Stimulated activated CD4-positive, alpha-beta T cell treated with anti-CD3 and anti-CD28 coated beads, TNF-alpha, amount 100 ng/mL, for 48 hours (primary cell): ENCODE measurements at regions not wholly inside any gene's neighbourhood (a gene's known extent, or its start where the extent isn't known, plus 50 kb on each side); places are given as distances from the start of the nearest gene placed in this dataset.
"Not testable (repeated sequence)": the region's sequence is repeated elsewhere in the genome, so short reads cannot be mapped to it uniquely, and the experiment has no call there.

Experiments
- DNase-seq, 3 donors: peaks; one replicate each; pipeline ENCODE4 v3.0.0-alpha.2; 2020; ENCODE audit warnings: low read depth in 3 of 3

DNA sequence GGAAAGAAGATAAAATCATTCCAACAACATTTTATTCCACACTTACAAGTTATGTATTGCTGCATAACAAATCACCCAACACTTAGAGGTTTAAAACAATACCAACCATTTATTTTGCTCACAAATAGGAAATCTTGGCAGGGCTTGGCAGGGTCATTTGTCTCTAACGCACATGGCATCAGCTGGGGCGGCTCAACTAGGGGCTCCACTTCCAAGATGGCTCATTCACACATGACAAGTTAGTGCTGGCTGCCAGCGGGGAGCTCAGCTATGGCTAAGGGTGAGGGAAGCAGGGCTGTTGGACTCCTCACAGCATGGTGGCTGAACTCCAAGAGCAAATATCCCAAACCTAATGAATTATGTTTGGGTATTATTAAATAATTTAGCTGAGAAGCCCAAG, 377.0 kb downstream of the ZNF674 start:
- no peak for DNase-seq

DNA sequence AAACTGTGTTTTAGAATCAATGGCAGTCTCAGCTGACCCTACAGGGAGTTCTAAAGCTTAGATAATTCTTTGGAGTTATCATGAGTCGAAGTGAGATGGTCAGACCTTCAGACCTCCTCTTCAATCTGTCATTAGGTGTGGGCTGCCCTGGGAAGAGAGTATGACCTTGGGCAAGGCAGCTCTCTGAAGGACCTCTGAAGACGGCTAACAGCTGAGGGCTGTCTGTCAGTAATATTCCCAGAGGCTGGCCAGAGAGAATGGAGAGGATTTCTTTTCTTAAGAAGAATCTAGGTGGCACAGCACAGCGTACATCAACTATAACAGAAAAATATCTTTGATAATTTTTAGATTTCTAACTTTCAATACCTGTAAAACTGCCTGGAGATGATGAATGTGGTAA, 379.4 kb downstream of the ZNF674 start:
- no peak for DNase-seq

GRCh38 chrX:46165411-46165810, 379.8 kb downstream of the ZNF674 start:
- no peak for DNase-seq

DNA sequence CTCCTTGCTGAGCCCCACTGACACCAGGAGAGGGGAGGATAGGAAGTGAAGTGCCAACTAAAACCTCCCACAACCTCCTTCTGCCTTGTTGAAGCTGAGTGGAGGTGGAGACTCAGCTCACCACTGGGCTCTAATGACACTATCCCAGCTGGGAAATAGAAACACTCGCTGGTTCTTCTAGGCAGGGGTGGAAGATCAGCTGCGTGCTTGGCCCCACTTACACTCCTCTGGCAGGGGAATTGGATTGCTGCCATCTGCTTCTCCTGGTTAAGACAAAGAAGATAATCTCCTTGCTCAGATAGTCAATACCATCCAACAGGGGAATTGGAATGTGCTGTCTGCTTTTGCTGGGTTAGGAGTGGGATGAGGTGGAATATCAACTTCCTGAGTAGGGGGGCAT, 392.5 kb downstream of the ZNF674 start:
- no peak for DNase-seq

- DNase-seq = not testable (repeated sequence)
Measured at GRCh38 chrX:46151332-46151731, 393.9 kb downstream of the ZNF674 start.

DNA sequence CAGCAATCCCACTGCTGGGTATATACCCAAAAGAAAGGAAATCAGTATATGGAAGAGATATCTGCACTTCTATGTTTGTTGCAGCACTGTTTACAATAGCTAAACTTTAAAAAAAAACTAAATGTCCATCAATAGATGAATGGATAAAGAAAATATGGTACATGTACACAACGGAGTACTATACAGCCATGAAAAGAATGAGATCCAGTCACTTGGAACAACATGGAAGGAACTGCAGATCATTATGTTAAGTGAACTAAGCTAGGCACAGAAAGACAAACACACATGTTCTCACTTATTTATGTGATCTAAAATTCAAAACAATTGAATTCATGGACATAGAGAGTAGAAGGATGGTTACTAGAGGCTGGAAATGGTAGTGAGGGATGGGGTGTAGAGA, 400.7 kb downstream of the ZNF674 start:
- DNase-seq = no peak

DNA sequence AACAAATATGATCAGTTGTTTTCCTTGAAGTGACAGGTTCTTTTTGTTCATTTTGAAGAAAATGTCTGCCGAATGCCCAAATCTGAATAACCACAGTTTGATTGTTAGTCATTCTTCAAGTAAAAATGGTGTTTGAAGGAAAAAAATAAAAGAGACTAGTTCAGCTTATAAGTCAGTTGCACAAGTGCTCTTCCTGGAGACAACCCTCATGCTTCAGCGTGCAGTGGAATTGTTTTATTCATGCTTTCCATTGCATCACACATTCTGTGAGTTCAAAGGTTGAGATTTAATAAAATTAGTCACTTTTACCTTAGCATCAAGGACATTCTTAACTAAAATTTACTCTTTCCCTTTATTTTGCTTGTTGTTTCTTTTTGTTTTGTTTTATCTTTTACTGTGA, 404.9 kb downstream of the ZNF674 start:
- DNase-seq = no peak

DNA sequence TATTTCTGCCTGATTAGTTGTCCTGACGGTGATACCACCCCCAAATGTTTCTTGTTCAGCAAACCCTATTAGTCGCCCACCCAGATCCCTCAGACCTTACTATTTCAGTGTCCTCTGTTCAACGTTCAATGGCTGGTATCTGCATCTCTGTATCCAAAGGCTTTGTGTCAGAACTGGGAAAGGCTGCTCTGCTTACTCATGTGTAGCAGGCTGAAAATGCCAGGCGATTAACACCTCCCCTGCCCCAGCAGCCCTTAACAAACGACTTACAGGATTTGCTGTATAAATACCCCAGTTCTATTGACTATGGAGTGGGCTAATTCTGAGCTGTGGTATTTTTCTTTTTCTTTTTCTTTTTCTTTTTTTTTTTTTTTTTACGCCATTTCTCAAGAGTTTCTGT, 415.0 kb downstream of the ZNF674 start:
- no peak for DNase-seq

GRCh38 chrX:46125111-46125510, 420.1 kb downstream of the ZNF674 start:
- DNase-seq = no peak

DNA sequence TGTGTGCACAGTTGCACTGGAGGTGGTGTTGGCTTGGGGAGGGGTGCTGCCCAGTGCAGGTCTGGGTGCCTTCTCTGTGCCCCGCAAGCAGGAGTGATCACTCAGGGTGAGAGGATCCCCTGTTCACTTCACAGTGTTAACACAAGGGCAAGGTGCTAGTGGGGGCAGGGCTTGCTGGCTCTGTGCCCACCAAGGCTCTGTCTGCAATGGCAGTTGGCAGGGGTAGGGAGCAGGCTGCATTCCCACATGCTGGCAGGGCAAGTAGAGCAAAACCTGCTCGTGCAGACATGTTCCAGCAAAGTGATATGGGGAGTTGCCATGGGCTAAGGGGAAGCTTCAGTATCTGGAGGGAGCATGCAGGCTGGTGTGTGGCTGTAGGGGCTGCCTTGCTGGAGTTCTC, 428.0 kb downstream of the ZNF674 start:
- DNase-seq = no peak

GRCh38 chrX:46087310-46087709, 457.9 kb downstream of the ZNF674 start:
- DNase-seq = not testable (repeated sequence)

DNA sequence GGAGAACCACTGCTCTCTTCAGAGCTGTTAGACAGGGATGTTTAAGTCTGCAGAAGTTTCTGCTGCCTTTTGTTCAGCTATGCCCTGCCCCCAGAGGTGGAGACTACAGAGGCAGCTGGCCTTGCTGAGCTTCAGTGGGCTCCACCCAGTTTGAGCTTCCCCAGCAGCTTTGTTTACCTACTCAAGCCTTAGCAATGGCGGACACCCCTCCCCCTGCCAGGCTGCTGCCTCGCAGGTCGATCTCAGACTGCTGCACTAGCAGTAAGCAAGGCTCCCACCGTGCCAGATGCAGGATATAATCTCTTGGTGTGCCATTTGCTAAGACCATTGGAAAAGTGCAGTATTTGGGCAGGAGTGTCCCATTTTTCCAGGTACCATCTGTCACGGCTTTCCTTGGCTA, 465.1 kb downstream of the ZNF674 start:
- not testable (repeated sequence) for DNase-seq

- DNase-seq = no peak
Measured at GRCh38 chrX:46072791-46073190, 472.4 kb downstream of the ZNF674 start.

- no peak for DNase-seq
Measured at GRCh38 chrX:46072372-46072771, 472.8 kb downstream of the ZNF674 start.

DNA sequence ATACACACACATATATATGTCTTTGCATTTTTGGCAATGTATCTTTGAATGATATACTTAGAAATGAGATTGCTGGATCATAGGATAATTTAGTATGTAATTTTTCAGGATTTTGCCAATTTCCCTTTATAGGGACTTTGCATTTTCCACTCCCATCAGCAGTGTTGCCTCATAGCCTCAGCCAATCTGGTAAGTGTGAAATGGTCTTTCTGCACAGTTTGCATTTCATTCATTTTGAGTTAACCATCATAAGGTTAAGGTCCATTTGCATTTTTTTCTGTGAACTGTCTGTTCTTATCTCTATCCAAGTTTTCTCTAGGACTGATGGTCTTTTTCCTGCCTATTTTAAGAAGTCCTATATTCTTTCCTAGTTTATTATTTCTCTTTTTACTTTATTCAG, 474.8 kb downstream of the ZNF674 start:
- no peak for DNase-seq

GRCh38 chrX:46059316-46059715, 485.9 kb downstream of the ZNF674 start:
- no peak for DNase-seq

GRCh38 chrX:46044486-46044885, 500.7 kb downstream of the ZNF674 start:
- DNase-seq = no peak

- no peak for DNase-seq
Measured at GRCh38 chrX:46040001-46040400, 505.2 kb downstream of the ZNF674 start.

DNA sequence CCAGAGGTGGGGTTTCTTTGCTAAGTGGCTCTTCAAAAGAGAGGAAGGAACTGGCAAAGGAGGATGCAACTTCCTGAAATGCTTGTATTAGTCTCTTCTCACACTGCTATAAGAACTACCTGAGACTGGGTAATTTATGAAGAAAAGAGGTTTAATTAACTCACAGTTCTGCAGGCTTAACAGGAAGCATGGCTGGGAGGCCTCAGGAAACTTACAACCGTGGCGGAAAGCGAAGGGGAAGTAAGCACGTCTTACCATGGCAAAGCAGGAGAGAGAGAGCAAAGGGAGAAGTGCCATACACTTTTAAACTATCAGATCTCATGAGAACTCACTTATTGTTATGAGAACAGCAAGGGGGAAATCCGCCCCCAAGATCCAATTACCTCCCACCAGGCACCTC, 505.7 kb downstream of the ZNF674 start:
- DNase-seq = no peak

- no peak for DNase-seq
Measured at GRCh38 chrX:46036508-46036907, 508.7 kb downstream of the ZNF674 start.

DNA sequence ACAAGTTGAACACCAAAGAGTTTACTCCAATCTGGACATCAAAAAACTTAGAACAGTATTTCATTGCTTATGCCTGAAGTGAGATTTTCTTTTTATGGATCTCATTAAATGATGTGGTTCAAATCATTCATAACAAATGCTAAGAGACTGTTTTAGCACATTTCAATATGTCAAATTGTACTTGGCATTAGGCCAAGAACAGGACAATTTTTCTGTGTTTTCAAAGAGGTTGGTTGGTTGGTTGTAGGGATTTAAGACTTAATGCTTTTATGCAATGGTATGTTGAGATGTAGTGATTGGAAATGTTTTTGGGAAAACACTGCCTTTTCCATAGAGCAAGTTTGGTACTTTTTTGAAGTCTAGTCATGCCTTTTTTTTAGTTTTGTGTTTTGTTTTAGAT, 510.4 kb downstream of the ZNF674 start:
- DNase-seq = no peak

GRCh38 chrX:46029777-46030176, 515.4 kb downstream of the ZNF674 start:
- no peak for DNase-seq

DNA sequence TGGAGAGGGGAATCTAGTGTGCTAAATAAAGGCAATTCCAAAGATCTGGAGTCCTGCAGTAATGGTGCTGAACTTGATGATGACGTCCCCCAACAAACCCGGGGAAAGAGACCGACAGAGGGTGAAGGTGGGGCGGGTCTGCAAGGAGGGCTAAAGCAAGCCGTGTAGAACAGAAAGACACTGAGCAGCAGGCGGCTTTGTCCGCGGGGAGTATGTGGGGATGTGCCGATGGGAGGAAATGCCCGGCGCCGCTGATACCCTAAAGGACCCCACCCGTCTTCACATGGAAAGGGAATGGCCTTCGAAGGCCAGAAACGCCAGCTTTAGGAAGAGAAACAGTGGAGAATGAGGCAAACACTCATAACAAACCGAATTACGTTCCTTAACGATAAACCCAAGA, 528.9 kb downstream of the ZNF674 start:
- DNase-seq = no peak

GRCh38 chrX:46015653-46016052, 529.6 kb downstream of the ZNF674 start:
- DNase-seq = no peak
